Tibial artery (tissue), 4 donors: ENCODE measurements at regions not wholly inside any gene's neighbourhood (a gene's known extent, or its start where the extent isn't known, plus 50 kb on each side); places are given as distances from the start of the nearest gene placed in this dataset.

ENCODE experiments used
- DNase-seq, 2 donors: peaks; one replicate each; pipeline ENCODE4 v3.0.0-alpha.2; 2019
- H3K27ac ChIP-seq, 2 donors: fragments of 200-600 bp; sonication (generic) in 1 of 2; 1 replicate in 1 of 2; 2 replicates in 1 of 2; pipeline ENCODE4 v1.5.1; 2018 to 2019; ENCODE audit warnings: mild to moderate bottlenecking in 1 of 2
- H3K27me3 ChIP-seq, 2 donors: fragments of 200-600 bp; sonication (generic) in 1 of 2; one replicate each; pipeline versions ENCODE4 v1.5.1 to v1.6.0; 2016 to 2019
- H3K36me3 ChIP-seq, 3 donors: fragments of 200-600 bp; sonication (generic) in 2 of 3; one replicate each; pipeline ENCODE4 v1.5.1; 2016 to 2019; ENCODE audit warnings: mild to moderate bottlenecking in 2 of 3
- H3K4me1 ChIP-seq, 4 donors: fragments of 200-600 bp; sonication (generic) in 2 of 4; 1 replicate in 3 of 4; 2 replicates in 1 of 4; pipeline ENCODE4 v1.5.1; 2016 to 2019
- H3K4me3 ChIP-seq, 2 donors: fragments of 200-600 bp; sonication (generic) in 1 of 2; 1 replicate in 1 of 2; 2 replicates in 1 of 2; pipeline ENCODE4 v1.5.1; 2018 to 2019; ENCODE audit warnings: mild to moderate bottlenecking in 2 of 2
- H3K9me3 ChIP-seq, 3 donors: fragments of 200-600 bp; sonication (generic) in 1 of 3; one replicate each; pipeline ENCODE4 v1.5.1; 2016 to 2019
- CTCF ChIP-seq, 2 experiments: fragments of 200-600 bp in 1 of 2; fragments of 450-650 bp in 1 of 2; IDR thresholded peaks; one replicate each; pipeline ENCODE4 v1.5.1; 2017 to 2019; ENCODE audit warnings: antibody characterized with exemption in 2 of 2, mild to moderate bottlenecking in 1 of 2, moderate library complexity in 1 of 2
- intact Hi-C: fragments of 100-400 bp; cut with DNase I; formaldehyde crosslinking; loops from one replicate; pipeline ENCODE4 v1.15.0; 2023; ENCODE audit warnings: low total_unique reads

- Histone ChIP-seq H3K27ac (no peak overlapping the region), H3K27me3 (no peaks in the 10 kb centered on the region), H3K4me1 (no peaks in the 10 kb centered on the region), H3K4me3 (no peak overlapping the region), H3K9me3 (no peaks in the 10 kb centered on the region), H3K36me3 (no peaks in the 10 kb centered on the region)
- no peak for TF ChIP-seq CTCF (IDR thresholded peaks at IDR 0.05)
- no peak for DNase-seq
- intact Hi-C loops = no loop called here
These were observed 1017.5 kb upstream of the TENM3 start for GRCh38 chr4:181225616-181226261.

GRCh38 chr4:181234951-181235680 lies 1008.1 kb upstream of the TENM3 start:
- Histone ChIP-seq H3K9me3 (no peaks in the 10 kb centered on the region), H3K4me1 (no peaks in the 10 kb centered on the region), H3K27me3 (no peaks in the 10 kb centered on the region), H3K36me3 (no peaks in the 10 kb centered on the region), H3K27ac (no peak overlapping the region), H3K4me3 (no peak overlapping the region)
- DNase-seq = no peak
- intact Hi-C loops = no loop called here
- TF ChIP-seq CTCF (IDR thresholded peaks at IDR 0.05) = no peak

- intact Hi-C loops = no loop called here
- DNase-seq = no peak
- no peaks in the 10 kb centered on the region for H3K9me3 ChIP-seq
These were observed 997.9 kb upstream of the TENM3 start for GRCh38 chr4:181245326-181245725.

GRCh38 chr4:181249031-181249430 lies 994.2 kb upstream of the TENM3 start:
- no peaks in the 10 kb centered on the region for H3K36me3 ChIP-seq
- TF ChIP-seq CTCF (IDR thresholded peaks at IDR 0.05) = no peak
- H3K27me3 ChIP-seq = no peaks in the 10 kb centered on the region
- H3K4me3 ChIP-seq = no peak overlapping the region
- no peaks in the 10 kb centered on the region for H3K9me3 ChIP-seq
- no peaks in the 10 kb centered on the region for H3K4me1 ChIP-seq
- intact Hi-C loops = no loop called here
- no peak for DNase-seq
- no peak overlapping the region for H3K27ac ChIP-seq

More at GRCh38 chr4:181245326-181245725, 997.9 kb upstream of the TENM3 start:
- TF ChIP-seq CTCF (IDR thresholded peaks at IDR 0.05) = no peak
- Histone ChIP-seq H3K27me3 (no peaks in the 10 kb centered on the region), H3K36me3 (no peaks in the 10 kb centered on the region), H3K4me1 (no peaks in the 10 kb centered on the region), H3K4me3 (no peak overlapping the region), H3K27ac (no peak overlapping the region)

- no peak for TF ChIP-seq CTCF (IDR thresholded peaks at IDR 0.05)
- H3K36me3 ChIP-seq = no peaks in the 10 kb centered on the region
- H3K4me1 ChIP-seq = no peaks in the 10 kb centered on the region
- DNase-seq = no peak
- H3K27me3 ChIP-seq = no peaks in the 10 kb centered on the region
- H3K4me3 ChIP-seq = no peak overlapping the region
- H3K27ac ChIP-seq = no peak overlapping the region
- H3K9me3 ChIP-seq = no peaks in the 10 kb centered on the region
- intact Hi-C loops = no loop called here
These were observed 988.4 kb upstream of the TENM3 start for GRCh38 chr4:181254771-181255170.
